Right ventricle myocardium superior (tissue), 1 donor: ENCODE measurements at regions not wholly inside any gene's neighbourhood (a gene's known extent, or its start where the extent isn't known, plus 50 kb on each side); places are given as distances from the start of the nearest gene placed in this dataset.

Source experiments
- ATAC-seq: fragments of 200-7000 bp; cut with Tn5 transposase; one replicate; pipeline ENCODE4 v1.9.1; 2020; ENCODE audit warnings: mild to moderate bottlenecking; ENCODE audit not compliant: poor library complexity
- DNase-seq: peaks from one replicate; pipeline ENCODE4 v3.0.0-alpha.2; 2020
- intact Hi-C: fragments of 100-400 bp; cut with DNase I; formaldehyde crosslinking; loops from one replicate; pipeline ENCODE4 v1.11.2; 2022
- donor health status: DM: no; HTN: yes; CAD: no; lungs with severe emphysema.

DNA sequence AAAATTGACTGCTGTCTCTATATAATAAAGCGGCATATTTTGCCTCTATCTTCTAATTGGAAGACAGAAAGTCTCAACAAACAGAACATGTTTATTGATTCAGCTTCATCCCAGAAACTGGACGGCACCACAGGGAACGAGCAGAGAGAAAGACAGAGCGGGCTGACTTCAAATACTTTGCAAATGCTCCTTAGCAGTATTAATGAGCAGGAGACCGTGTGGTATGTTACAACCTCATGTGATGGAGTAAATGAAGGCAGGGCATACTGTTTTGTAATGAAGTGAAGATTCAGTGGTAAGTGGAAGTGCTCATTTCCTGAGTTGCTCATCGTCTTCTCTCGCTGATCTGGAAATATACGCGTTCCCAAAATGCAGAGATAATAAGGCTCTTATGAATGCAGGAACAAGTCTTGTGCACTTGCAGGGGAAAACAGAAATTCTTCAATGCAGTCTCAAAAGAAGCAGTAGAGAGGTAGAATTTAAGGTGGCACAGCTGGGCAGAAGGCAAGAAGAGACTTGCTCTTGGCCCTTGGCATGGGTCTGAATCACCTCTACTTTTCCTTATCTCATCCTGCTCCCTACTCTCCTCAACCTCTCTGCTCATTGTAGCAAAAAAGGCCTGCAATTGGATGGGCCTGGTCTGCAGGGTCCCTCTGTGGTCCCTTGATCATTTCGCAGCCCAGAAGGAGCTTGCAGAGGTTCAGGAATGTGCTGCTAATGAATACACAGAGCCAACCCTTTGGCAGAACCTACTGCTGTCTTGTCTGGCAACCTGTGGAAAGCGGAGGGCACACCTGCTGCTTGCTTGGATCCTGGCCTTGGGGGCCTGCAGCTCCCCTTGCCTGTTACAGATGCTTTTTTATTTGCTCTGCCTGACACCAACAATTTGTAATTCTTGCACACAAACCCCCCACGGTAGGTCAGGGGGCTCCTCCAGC is 604.9 kb upstream of the CFAP20DC start:
- intact Hi-C loops, result no loop called here
- no peak for ATAC-seq
- DNase-seq, result no peak

DNA sequence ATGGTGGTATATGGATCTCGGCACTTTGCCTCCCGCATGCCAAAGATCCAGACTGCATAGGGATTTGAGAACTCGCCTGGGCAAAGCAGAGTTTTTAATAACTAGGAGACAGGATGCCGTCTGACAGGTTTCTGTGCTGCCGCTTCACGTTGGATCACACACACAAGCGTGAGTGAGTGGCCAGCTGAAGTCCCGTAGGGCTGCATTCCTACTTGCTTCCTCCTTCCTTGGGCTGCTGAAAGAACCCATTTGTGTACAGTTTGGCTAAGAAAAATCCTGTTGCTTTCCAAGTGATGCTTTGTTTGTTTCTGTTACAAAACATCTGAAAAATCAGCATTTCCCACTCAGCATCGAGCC is 604.3 kb upstream of the CFAP20DC start:
- peak; percentile 89 for ATAC-seq
- intact Hi-C loops, result no loop called here
- DNase-seq, result peak; percentile 58

DNA sequence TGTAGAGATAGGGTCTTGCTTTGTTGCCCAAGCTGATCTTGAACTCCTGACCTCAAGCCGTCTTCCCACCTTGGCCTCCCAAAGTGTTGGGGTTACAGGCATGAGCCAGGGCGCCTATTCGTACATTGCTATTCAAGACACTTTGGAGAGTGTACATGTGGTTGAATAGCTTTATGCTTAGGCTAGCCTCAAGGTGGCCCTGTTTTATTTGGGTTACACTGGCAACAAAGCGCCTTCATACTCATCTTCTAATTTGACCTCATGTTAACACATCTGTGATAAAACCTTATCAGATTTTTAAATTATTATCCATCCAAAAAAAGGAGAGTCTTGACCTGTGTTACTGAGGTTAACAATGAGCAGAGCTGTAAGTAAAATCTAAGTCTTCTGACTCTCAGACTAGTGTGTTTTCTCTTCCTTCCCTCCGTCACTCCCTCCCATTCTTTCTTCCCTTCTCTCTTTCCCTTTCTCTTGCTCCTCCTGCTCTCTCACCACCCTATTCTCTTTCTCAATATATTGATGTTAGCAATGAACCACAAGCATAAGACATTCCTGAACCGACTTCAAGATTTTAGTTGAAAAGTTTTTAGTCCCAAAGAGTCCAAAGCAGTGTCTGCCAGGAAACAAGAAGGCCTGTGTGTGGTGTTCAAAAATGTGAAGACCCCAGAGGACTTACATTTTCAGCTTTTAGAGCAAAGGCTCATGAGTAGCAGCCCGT is 603.7 kb upstream of the CFAP20DC start:
- DNase-seq (no peak), ATAC-seq (peak; percentile 66)
- intact Hi-C loops, result no loop called here

DNA sequence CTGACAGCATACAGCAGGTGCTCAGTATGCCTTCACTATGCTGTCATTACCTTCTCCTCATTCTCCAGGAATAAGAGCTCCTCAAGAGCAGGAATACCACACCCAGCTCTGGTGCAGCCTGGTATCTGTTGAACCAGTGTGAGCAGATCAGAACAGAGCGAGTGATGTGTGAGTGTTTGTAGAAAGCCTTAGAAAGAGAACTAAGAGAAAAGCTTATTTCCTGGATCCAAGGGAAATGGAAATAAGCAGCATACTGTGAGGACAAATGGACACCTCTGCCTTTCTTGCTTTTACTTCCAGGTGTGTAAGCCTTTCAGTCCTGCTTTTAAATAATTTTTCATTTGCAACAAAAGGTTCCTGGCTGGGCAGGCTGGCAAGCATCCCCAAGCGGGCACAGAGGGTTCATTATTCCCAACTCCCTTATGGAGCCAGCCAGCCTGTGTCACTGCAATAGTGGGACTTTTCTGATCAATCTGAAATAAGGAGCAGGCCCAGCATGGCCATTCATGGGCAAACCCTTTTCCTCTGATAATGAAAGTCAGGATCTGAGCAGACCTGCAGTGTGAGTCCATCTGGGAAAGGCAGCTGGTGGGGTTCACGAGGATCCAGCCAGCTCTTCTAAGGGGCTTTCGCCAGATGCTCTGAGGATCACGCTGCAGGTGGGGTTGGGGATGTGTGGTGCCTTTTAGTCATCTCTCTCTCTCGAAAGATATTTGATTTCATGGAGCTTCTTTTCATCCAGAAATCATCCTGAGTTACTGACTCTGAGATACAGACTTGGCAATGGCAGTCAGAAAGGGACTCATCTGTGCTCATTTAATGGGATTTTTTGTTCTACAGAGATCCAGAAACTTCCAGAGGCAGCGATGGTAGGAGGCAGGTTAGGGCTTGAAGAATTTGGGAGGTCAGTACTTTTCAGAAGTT is 594.9 kb upstream of the CFAP20DC start:
- intact Hi-C loops, result no loop called here
- DNase-seq (no peak), ATAC-seq (no peak)

DNA sequence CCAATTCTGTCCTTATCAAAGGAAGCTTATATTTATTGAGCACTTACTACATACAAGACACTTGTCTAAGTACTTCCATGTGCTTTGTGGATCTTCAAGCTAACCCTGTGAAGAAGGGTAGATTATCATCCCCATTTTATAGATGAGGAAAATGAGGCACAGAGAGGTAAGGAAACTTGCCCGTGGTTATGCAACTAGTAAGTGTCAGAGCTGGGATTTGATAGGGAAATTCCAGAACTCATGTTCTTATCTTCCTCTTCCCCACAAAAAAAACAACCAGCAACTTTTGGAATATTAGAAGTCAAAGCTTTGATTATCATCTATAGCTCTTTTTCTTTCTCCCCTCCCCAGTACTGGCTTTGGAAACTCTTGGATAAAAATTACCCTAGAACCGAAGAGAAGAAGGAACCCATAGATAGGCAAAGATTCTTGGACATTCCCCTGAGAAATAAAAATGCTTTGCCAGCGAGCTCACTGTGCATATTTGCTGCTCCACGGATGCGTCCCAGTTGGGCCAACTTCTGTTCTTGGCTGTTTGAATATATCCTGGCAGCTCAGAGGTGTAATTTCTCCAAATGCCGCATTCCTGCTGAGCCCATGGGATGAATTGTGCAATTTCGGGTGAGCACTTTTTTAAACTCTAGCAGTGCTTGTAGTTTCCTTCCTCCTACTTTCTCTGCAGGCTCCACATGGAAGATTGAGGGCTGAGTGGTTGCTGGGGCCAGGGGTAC is 591.5 kb upstream of the CFAP20DC start:
- DNase-seq, result peak; percentile 60
- intact Hi-C loops, result no loop called here

DNA sequence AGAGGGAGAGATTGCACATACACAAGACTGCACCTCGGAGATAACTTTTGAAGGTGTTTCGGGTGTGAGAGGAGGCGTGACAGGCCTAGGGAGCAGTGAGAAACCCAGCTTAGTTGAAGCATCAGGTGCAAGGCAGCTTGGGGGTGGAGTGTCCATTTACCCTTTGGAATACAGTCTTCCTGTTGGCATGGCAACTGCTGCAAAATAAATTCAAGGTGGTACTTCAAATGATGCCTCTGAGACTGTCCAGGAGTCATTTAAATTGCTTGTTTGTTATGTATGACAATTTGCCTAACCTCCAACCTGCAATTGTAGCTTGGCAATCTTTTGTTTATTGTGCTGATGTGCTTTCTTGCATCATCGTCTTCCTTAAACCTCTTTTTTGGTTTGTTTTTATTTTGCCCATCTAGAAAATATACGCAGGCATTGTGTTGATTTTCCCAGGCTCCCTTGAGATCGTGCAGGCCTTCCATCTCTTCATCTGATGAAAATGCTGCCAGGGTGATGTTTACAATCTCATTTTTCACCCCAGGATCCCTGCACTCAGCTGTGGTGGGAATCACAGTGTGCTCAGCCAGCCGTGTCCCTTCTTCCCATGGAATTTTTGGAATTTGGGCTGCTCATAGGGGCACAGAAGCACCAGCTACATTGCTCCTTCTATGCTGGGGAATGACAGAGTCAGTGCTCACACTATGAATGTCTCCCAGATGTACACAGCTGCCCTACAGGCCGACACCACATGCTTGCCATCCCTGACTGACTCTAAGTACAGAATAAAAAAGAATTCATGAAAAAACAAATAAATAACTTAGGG is 583.1 kb upstream of the CFAP20DC start:
- peak; percentile 51 for ATAC-seq
- no peak for DNase-seq
- intact Hi-C loops, result no loop called here

More for the DNA sequence above, 591.5 kb upstream of the CFAP20DC start:
- ATAC-seq, result peak; percentile 92

DNA sequence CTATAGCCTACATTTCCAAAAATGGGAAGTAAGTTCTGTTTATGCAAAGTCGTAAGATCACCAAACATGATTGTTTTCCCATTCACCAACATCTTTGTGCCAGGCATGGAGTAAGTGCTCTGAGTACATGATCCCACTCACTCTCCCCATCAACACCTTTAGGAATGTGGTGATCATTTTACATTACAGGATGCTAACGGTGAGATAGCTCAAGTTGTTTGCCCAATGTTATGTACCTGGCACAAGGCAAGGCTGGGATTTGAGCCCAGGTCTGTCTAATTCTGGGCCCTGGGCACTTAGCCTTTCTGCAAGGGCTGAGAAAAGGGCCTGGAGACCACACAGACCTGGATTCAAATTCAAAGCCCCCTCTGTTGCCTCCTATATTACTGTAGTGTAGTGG is 581.7 kb upstream of the CFAP20DC start:
- ATAC-seq (peak; percentile 80), DNase-seq (no peak)
- intact Hi-C loops, result no loop called here

DNA sequence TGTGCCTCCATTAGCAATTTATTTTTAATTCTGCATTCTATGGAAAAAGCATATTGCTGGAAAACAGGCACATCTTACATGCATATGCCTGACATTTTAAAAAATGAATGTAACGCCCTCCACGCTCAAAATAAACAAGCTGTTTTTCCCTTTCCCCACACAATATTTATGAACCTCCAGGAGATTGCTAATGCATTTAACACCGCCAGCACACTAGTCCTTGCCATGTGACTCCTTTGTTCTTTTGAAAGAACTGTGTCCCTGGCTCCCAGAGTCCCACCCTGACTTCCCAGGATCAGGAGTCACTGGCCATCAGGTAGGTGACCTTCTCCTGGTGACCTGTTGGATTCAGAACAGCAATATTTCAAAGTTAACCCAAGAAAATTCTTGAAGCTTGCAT is 571.2 kb upstream of the CFAP20DC start:
- no peak for ATAC-seq
- intact Hi-C loops, result no loop called here
- no peak for DNase-seq

DNA sequence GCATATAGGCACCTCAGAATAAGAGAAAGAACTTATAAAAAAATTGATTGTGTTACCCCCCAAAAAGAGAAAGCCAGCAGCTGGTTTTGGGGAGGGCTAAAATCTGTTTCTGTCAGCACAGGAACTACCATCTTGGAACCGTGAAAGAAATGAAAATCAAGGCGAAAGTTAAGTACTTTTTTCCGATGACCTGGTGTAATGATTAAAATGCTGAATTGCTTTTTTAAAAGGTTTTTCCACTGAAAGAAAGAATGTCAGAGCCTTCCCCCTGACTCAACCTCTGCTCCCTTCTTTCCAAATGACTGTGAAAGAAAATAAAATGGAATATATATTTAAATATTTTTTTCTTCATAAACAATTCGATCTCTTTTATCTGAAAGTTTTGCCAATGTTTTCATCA is 570.5 kb upstream of the CFAP20DC start:
- DNase-seq (no peak), ATAC-seq (no peak)
- intact Hi-C loops, result no loop called here

DNA sequence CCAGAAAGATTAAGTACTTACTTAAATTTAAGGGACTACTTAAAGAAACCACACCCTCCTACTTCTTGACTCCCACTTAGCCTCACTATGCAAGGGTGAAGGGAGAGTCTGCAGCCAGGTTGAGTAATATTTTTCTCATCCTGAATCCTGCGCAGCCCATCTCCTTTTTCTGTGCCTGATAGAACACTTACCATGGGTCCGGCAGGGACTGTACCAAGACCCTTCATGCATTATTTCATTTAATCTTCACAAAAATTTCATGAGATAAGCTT is 562.6 kb upstream of the CFAP20DC start:
- intact Hi-C loops, result no loop called here
- ATAC-seq (no peak), DNase-seq (no peak)

DNA sequence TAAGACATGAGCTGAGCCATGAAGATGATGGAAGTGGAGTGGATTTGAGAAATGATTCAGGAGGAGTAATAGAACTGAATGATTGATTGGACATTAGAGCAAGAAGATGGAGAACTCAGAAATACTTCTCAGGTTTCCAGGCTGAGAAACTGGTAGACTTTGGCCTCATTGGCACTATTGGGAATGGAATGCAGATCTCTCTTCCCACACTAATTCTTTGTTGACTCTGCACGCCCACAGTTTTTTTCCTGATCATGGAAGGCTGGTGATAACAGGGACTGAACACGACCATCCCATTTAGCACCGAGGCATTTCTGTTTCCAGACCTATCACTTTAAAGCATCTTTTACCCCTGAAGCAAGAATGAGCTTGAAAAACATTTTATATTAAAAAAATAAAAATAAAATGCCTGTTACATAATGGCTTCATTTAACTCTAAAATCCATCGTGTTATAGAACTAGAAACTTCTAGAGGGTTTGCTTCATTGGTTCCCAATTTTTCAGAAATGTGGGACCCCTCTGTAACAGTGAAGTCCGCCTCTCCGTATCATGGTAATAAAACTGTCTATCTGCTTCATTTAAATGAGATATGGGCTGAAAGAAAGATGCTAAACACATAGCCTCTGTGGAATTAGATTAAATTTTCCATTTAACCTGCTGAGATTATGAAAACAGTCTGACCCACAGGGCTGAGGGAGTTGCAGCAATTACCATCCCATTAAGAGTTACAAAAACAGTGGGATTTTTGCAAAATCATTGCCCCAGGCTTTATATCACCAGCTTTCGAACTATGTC is 562.0 kb upstream of the CFAP20DC start:
- intact Hi-C loops, result no loop called here

DNA sequence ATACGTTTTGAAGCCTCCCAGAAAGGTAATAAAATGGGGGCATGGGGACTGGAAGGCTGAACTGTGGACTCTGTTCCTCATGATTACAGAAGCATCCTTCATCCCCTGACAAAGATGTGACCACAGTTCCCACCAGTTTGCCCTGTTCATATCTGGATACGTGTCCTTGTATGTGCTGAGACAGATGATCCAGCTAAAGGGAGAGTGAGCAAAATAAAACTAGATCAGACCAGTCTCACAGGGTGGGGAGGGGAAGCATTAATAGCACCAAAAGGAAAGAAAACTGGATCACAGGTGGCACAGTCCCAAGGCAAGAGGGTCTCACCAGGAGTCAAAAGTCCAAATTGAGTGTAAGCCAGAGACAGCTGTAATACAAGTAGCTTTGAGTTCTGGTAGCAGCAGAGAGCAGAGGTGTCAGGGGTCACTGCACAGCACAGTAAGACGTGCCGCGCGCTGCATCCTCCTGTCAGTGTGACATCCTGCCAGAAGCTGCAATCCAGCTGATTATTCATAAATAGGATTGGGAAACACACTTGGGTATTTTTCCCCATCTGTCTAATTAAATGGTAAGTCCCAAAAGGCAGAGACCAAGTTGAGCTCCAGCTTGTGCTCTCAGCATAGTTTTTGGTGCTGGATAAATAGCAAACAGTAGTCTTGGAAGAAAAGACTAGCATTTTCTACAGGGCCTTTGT is 560.0 kb upstream of the CFAP20DC start:
- ATAC-seq (peak; percentile 67), DNase-seq (peak; percentile 75)
- intact Hi-C loops, result no loop called here

More for the DNA sequence above, 562.0 kb upstream of the CFAP20DC start:
- DNase-seq (no peak), ATAC-seq (no peak)

DNA sequence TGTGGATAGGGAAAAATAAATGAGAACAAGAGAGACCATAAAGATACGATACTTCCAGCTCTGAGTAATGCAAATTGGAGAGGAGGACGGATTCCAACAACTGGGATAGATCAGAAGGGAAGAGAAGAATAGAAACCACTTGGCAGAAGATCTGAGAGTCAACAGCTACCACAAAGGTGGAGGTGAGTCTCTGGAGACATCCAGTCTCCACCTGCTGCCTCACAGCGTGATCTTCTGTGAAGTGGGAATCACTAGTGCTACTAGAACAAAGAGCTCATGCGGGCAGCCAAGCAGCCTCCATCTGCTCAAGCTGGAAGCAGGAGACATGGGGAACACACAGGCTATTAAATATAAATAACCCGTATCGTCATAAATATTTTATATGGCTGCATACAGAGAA is 558.5 kb upstream of the CFAP20DC start:
- ATAC-seq (no peak), DNase-seq (no peak)
- intact Hi-C loops, result no loop called here

DNA sequence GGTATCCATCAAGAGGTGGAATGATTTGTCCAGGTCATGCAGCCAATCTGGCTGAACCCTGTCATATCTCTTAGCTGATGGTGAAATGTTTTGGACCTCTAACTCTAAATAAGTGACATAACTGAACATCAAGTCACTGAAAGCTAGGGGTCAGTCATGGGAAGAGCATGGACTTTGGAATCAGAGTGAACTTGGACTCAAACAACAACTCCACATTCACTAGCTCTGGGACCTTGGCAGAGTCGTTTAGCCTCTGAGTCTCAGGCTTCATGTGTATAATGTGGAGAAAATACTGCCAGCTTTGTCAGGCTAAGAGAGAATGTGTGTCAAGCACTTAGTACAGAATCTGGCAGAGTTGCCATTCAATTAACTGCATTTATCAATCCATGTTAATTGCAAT is 557.8 kb upstream of the CFAP20DC start:
- ATAC-seq, result peak; percentile 44
- DNase-seq, result no peak
- intact Hi-C loops, result no loop called here

DNA sequence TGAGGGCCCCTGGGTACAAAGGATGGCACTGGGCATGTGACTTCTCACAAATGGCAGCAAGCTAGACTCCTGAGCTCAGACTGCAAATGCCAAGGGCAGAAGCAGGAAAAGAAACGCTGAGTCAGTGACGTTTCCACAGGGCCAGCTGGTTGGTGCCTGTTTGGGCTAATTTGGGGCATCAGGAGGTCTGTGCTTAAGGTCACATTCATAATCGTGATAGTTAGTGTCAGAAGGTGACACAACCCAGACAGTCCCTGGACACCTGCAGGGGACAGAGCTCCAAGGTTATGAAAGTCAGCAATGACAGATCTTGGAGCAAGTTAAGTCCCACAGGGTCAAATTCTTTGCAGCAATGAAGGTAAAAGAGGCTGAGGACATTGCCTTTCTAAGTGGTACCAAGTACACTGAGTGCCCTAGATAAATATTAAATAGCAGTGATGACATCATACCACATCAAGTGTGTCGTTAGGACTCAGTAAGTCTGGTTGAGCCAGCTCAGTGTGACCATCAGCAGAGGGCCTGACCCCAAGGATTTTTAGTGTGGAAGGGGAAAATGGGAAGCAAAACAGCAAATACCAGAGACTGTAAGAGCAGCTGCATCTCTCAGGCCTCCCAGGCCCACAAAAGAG is 556.9 kb upstream of the CFAP20DC start:
- intact Hi-C loops, result no loop called here
- ATAC-seq (peak; percentile 71), DNase-seq (no peak)

DNA sequence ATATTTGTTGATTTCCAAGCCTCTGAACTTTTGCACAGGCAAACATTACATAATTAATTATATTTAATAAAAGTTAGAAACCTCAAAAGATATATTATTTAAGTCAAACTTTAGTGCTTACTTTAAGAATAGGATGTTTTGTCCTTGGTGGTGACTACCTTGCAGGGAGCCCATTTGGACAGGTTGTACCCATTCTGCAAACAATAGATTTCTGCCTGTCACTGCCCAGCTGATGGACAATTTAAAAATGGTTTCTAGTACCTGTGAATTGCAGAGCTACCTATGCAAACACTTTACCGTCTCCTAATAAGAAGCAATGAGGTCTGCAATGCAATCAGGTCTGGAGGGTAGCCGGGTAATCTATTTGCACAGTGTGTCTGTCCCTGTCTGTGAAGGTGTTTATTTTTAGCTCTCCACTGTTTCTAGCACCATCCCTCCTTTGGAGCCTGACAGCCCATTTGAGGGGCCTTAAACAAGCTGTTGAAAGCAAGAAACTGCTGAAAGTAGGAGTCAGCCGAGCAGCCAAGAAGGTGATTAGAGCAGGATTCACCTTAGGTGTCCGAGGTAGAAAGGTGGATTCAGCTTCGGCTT is 556.2 kb upstream of the CFAP20DC start:
- intact Hi-C loops, result no loop called here
- DNase-seq (no peak), ATAC-seq (peak; percentile 76)
